Heart right ventricle (tissue), 16 donors: ENCODE measurements at regions not wholly inside any gene's neighbourhood (a gene's known extent, or its start where the extent isn't known, plus 50 kb on each side); places are given as distances from the start of the nearest gene placed in this dataset.
A peak's percentile ranks its signal among the peaks of the same experiment; 100 is the strongest.

Experiments used
- ATAC-seq, 8 donors: fragments of 200-7000 bp; cut with Tn5 transposase; one replicate each; pipeline ENCODE4 v1.9.1; 2020; ENCODE audit warnings: mild to moderate bottlenecking in 8 of 8, moderate library complexity in 8 of 8, moderate number of reproducible peaks in 1 of 8
- DNase-seq, 2 donors: peaks; one replicate each; pipeline ENCODE4 v3.0.0-alpha.2; 2020
- H3K27ac ChIP-seq, 10 donors: fragments of 200-600 bp; sonication (generic) in 2 of 10; one replicate each; pipeline versions ENCODE4 v1.5.0 to v1.8.0; 2020 to 2022; ENCODE audit warnings: mild to moderate bottlenecking in 3 of 10
- H3K27me3 ChIP-seq, 7 donors: fragments of 200-600 bp; one replicate each; pipeline ENCODE4 v1.8.0; 2021 to 2022; ENCODE audit warnings: mild to moderate bottlenecking in 2 of 7
- H3K36me3 ChIP-seq, 9 donors: fragments of 200-600 bp; sonication (generic) in 1 of 9; one replicate each; pipeline versions ENCODE4 v1.5.0 to v1.8.0; 2020 to 2022; ENCODE audit warnings: mild to moderate bottlenecking in 2 of 9
- H3K4me1 ChIP-seq, 9 donors: fragments of 200-600 bp; sonication (generic) in 1 of 9; one replicate each; pipeline versions ENCODE4 v1.5.0 to v1.8.0; 2020 to 2022; ENCODE audit warnings: mild to moderate bottlenecking in 4 of 9
- H3K4me3 ChIP-seq, 10 donors: fragments of 200-600 bp; sonication (generic) in 2 of 10; one replicate each; pipeline versions ENCODE4 v1.5.0 to v1.8.0; 2020 to 2022; ENCODE audit warnings: mild to moderate bottlenecking in 7 of 10, moderate library complexity in 2 of 10
- H3K9me3 ChIP-seq, 11 donors: fragments of 200-600 bp in 10 of 11; sonication (generic) in 2 of 11; one replicate each; pipeline versions ENCODE4 v1.5.0 to v1.8.0; 2013 to 2022; ENCODE audit warnings: mild to moderate bottlenecking in 2 of 11, control low read depth in 1 of 11, moderate library complexity in 1 of 11
- WGBS, 2 donors: extraction: QIAGEN DNeasy Blood & Tissue Kit; methylation state at CpG; one replicate each; pipeline ENCODE4 v1.1.7; 2013; ENCODE audit warnings: inconsistent platforms in 1 of 2; 5-methylcytosine and 5-hydroxymethylcytosine counted together
- intact Hi-C, 10 donors: fragments of 100-400 bp; cut with DNase I; formaldehyde crosslinking; loops; one replicate each; pipeline versions ENCODE4 v1.11.1 to v1.14.2; 2022
- TF ChIP-seq, protein P1 (sequence below), 9 donors: fragments of 200-600 bp; sonication (generic) in 2 of 9; IDR thresholded peaks; one replicate each; pipeline versions ENCODE4 v1.5.0 to v1.8.0; 2021 to 2022; ENCODE audit warnings: antibody characterized with exemption in 9 of 9, mild to moderate bottlenecking in 5 of 9, moderate library complexity in 1 of 9
- donor health status: Arrhythmogenic right ventricular cardiomyopathy.
- donor health status: ischemic (EF 13 %, LVEDD 7.1; RV severe dilation, severe dysfunction).
- donor health status: healthy with polysubstance abuse.
- donor health status: DM: no; HTN: yes; CAD: no.
- donor health status: DM: no; HTN: no; CAD: no.
- donor health status: ischemic (EF 25% LVEDD 6.9; RV normal size, moderate dysfunction).
- donor health status: ischemic (EF 25% LVEDD 5.7; RV mildly dilated, moderate dysfunction).
- donor health status: healthy.
- donor health status: DM: yes; HTN: yes; CAD: no.
- donor health status: Ischemic cardiomyopathy.
- donor health status: ischemic (EF 35%, LVEDD 5.7; RV mildly dilated, moderate dysfunction).
- donor health status: nonischemic (EF 11% LVEDD 7.7; RV severe dilation, severe dysfunction).
- donor health status: DM: yes; HTN: yes; CAD: no.
- donor health status: PGD.
- donor health status: ischemic (EF 29% LVEDD 5.4; RV normal size, mild dysfunction).
- donor health status: nonischemic (EF 23%, LVEDD 6.1; RV moderate dilation, normal function).

- ATAC-seq, result peak; percentile 57 to 83 (median 72)
Observed at GRCh38 chr20:19934792-19935491, 82.2 kb upstream of the NAA20 start.

DNA sequence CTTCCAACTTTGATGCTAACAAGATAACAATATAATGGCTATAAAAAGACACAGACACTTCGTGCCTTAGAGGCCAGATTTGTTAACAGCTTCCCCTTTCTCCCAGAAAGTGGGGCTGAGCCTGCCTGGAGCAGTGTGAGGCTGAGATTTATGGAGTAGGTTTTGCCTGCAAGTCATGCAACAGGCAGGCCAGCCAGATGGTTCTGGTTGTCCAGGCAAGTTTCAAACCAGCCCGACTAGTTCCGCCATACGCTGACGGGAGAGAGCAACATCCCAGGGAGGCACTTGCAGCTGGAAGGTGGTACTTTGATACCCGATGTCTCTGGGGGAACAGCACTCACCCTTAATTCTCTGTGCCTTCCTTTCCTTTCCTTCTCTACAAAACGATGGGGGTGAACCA lies 81.3 kb upstream of the NAA20 start:
- DNase-seq (no peak), ATAC-seq (no peak)
- H3K9me3 ChIP-seq, result no peaks in the 10 kb centered on the region
- H3K4me3 ChIP-seq, result peak overlapping the region in 7 of 10 donors; percentile 33 to 53 (median 48)
- WGBS, 2 donors, result 57 to 61% methylated on average over 7 of the region's 7 CpGs
- H3K36me3 ChIP-seq, result peaks cover 0 to 58% (median 24%) of the 10 kb centered on the region in 9 donors
- TF ChIP-seq, protein P1, sequence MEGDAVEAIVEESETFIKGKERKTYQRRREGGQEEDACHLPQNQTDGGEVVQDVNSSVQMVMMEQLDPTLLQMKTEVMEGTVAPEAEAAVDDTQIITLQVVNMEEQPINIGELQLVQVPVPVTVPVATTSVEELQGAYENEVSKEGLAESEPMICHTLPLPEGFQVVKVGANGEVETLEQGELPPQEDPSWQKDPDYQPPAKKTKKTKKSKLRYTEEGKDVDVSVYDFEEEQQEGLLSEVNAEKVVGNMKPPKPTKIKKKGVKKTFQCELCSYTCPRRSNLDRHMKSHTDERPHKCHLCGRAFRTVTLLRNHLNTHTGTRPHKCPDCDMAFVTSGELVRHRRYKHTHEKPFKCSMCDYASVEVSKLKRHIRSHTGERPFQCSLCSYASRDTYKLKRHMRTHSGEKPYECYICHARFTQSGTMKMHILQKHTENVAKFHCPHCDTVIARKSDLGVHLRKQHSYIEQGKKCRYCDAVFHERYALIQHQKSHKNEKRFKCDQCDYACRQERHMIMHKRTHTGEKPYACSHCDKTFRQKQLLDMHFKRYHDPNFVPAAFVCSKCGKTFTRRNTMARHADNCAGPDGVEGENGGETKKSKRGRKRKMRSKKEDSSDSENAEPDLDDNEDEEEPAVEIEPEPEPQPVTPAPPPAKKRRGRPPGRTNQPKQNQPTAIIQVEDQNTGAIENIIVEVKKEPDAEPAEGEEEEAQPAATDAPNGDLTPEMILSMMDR (IDR thresholded peaks at IDR 0.05), result no peak
- H3K27ac ChIP-seq, result peak overlapping the region in 9 of 10 donors; percentile 61 to 89 (median 77)
- intact Hi-C loops, result loop anchor here in 2 of 10 donors (5.0 kb wide), 1 partner anchor 36 kb away; no protein-coding TSS in a partner anchor
- H3K27me3 ChIP-seq, result no peaks in the 10 kb centered on the region
- H3K4me1 ChIP-seq, result peaks cover 2 to 100% (median 94%) of the 10 kb centered on the region in 9 donors

More at GRCh38 chr20:19934792-19935491, 82.2 kb upstream of the NAA20 start:
- Histone ChIP-seq H3K4me3 (peak overlapping the region in 8 of 10 donors; percentile 2 to 53 (median 44)), H3K36me3 (peaks cover 0 to 49% (median 20%) of the 10 kb centered on the region in 9 donors), H3K27ac (peak overlapping the region; percentile 11 to 89 (median 76)), H3K9me3 (no peaks in the 10 kb centered on the region), H3K27me3 (no peaks in the 10 kb centered on the region), H3K4me1 (peaks cover 5 to 100% (median 88%) of the 10 kb centered on the region in 9 donors)
- TF ChIP-seq, protein P1 (IDR thresholded peaks at IDR 0.05), result no peak
- intact Hi-C loops, result loop anchor here in 3 of 10 donors (5.0 kb wide), 2 partner anchors 37 to 57 kb away; no protein-coding TSS in a partner anchor
- DNase-seq, result peak; percentile 51 to 86
- 41 to 42% methylated on average over 13 of the region's 13 CpGs for WGBS, 2 donors

- TF ChIP-seq, protein P1 (IDR thresholded peaks at IDR 0.05), result no peak
- no peak for DNase-seq
- no peaks in the 10 kb centered on the region for H3K9me3 ChIP-seq
- whole genome bisulfite sequencing, 2 donors, result 76 to 79% methylated on average over 8 of the region's 8 CpGs
- H3K4me1 ChIP-seq, result peaks cover 2 to 100% (median 94%) of the 10 kb centered on the region in 9 donors
- peaks cover 0 to 66% (median 26%) of the 10 kb centered on the region in 9 donors for H3K36me3 ChIP-seq
- ATAC-seq, result no peak
- H3K4me3 ChIP-seq, result peak overlapping the region in 7 of 10 donors; percentile 26 to 53 (median 48)
- peak overlapping the region in 9 of 10 donors; percentile 36 to 89 (median 77) for H3K27ac ChIP-seq
- H3K27me3 ChIP-seq, result no peaks in the 10 kb centered on the region
- intact Hi-C loops, result loop anchor here in 2 of 10 donors (5.0 kb wide), 1 partner anchor 36 kb away; no protein-coding TSS in a partner anchor
Observed at GRCh38 chr20:19936466-19937200, 80.5 kb upstream of the NAA20 start.

GRCh38 chr20:19937218-19937617 lies 79.9 kb upstream of the NAA20 start:
- H3K27me3 ChIP-seq, result no peaks in the 10 kb centered on the region
- H3K36me3 ChIP-seq, result peaks cover 0 to 71% (median 26%) of the 10 kb centered on the region in 9 donors
- peak in 7 of 8 donors; percentile 30 to 63 (median 50) for ATAC-seq
- peak; percentile 56 to 59 for DNase-seq
- intact Hi-C loops, result loop anchor here in 2 of 10 donors (5.0 kb wide), 1 partner anchor 35 kb away; no protein-coding TSS in a partner anchor
- H3K4me3 ChIP-seq, result peak overlapping the region in 7 of 10 donors; percentile 26 to 53 (median 48)
- peaks cover 2 to 100% (median 94%) of the 10 kb centered on the region in 9 donors for H3K4me1 ChIP-seq
- peak overlapping the region in 9 of 10 donors; percentile 36 to 89 (median 77) for H3K27ac ChIP-seq
- H3K9me3 ChIP-seq, result no peaks in the 10 kb centered on the region
- WGBS, 2 donors, result 45 to 57% methylated on average over 11 of the region's 11 CpGs
- TF ChIP-seq, protein P1 (IDR thresholded peaks at IDR 0.05), result no peak
